ENCODE measurements at regions not wholly inside any gene's neighbourhood (a gene's known extent, or its start where the extent isn't known, plus 50 kb on each side); places are given as distances from the start of the nearest gene placed in this dataset.

GRCh38 chr4:35315419-35315818 lies 928.9 kb downstream of the ARAP2 start:
- TF ChIP-seq, protein P1, sequence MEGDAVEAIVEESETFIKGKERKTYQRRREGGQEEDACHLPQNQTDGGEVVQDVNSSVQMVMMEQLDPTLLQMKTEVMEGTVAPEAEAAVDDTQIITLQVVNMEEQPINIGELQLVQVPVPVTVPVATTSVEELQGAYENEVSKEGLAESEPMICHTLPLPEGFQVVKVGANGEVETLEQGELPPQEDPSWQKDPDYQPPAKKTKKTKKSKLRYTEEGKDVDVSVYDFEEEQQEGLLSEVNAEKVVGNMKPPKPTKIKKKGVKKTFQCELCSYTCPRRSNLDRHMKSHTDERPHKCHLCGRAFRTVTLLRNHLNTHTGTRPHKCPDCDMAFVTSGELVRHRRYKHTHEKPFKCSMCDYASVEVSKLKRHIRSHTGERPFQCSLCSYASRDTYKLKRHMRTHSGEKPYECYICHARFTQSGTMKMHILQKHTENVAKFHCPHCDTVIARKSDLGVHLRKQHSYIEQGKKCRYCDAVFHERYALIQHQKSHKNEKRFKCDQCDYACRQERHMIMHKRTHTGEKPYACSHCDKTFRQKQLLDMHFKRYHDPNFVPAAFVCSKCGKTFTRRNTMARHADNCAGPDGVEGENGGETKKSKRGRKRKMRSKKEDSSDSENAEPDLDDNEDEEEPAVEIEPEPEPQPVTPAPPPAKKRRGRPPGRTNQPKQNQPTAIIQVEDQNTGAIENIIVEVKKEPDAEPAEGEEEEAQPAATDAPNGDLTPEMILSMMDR (conservative IDR thresholded peaks at IDR 0.05; ENCODE audit: low read depth, low read length): no peak
- TF ChIP-seq EZH2 (IDR thresholded peaks at IDR 0.05; ENCODE audit: low read length, unreplicated experiment): no peak
